HEK293 (cell line): ENCODE measurements at regions not wholly inside any gene's neighbourhood (a gene's known extent, or its start where the extent isn't known, plus 50 kb on each side); places are given as distances from the start of the nearest gene placed in this dataset.

ENCODE experiments used
- ZNF138 ChIP-seq: fragments of 450-650 bp; formaldehyde crosslinking; IDR thresholded peaks from 2 replicates; pipeline ENCODE4 v1.5.1; 2016; ENCODE audit warnings: missing biosample characterization, missing genetic modification characterization, borderline replicate concordance
- ZNF140 ChIP-seq: fragments of 450-650 bp; formaldehyde crosslinking; IDR thresholded peaks from 2 replicates; pipeline ENCODE4 v1.5.1; 2016; ENCODE audit warnings: missing biosample characterization, missing genetic modification characterization
- ZNF146 ChIP-seq: fragments of 450-650 bp; formaldehyde crosslinking; IDR thresholded peaks from 2 replicates; pipeline ENCODE4 v1.5.1; 2016; ENCODE audit warnings: missing biosample characterization, missing genetic modification characterization
- ZNF530 ChIP-seq: fragments of 450-650 bp; formaldehyde crosslinking; IDR thresholded peaks from 2 replicates; pipeline ENCODE4 v1.5.1; 2016; ENCODE audit warnings: low read depth, missing biosample characterization, missing genetic modification characterization
- TF ChIP-seq, protein P1 (sequence below): fragments of 450-650 bp; formaldehyde crosslinking; IDR thresholded peaks from 2 replicates; pipeline ENCODE4 v1.5.1; 2016; ENCODE audit warnings: missing biosample characterization, missing genetic modification characterization
- TF ChIP-seq, protein P2 (sequence below): fragments of 450-650 bp; formaldehyde crosslinking; IDR thresholded peaks from 2 replicates; pipeline ENCODE4 v1.5.1; 2016; ENCODE audit warnings: missing biosample characterization, missing genetic modification characterization
- TF ChIP-seq, protein P3 (sequence below): fragments of 450-650 bp; formaldehyde crosslinking; IDR thresholded peaks from 2 replicates; pipeline ENCODE4 v1.5.1; 2016; ENCODE audit warnings: missing biosample characterization, missing genetic modification characterization

DNA sequence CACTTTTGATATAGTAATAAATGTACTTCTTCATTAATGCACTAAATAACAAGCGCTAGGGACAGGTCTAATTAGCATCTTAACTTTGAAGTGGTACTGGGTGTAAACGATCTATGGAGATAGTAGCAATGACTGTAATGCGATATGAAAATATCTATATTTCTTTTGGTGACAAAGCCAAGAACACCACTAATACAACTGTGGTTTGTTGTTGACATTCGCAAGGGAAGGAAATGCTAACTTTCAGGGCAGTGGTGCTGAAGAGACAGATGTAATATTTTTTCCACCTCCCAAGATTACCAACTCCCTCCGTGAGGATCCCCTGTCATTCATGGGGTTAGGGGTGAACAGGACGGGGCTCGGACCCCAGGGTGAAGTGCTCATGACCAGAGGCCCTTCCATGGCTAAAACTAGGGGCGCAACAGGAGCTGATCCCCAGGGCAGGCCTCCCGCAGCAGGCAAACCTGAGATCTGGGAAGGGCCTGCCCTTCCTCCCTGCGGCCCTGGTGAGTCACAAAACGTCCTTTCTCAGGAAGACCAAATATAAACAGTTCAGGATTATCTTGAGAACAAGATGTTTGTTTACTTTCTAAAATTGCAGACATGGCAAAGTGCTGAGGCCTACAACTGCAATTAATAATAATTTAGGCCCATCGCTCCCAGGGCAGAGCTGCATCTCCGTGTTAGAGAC lies 65.0 kb upstream of the TOX2 start:
- no peak for TF ChIP-seq ZNF138 (tag by site-specific recombination)
- TF ChIP-seq, protein P1, sequence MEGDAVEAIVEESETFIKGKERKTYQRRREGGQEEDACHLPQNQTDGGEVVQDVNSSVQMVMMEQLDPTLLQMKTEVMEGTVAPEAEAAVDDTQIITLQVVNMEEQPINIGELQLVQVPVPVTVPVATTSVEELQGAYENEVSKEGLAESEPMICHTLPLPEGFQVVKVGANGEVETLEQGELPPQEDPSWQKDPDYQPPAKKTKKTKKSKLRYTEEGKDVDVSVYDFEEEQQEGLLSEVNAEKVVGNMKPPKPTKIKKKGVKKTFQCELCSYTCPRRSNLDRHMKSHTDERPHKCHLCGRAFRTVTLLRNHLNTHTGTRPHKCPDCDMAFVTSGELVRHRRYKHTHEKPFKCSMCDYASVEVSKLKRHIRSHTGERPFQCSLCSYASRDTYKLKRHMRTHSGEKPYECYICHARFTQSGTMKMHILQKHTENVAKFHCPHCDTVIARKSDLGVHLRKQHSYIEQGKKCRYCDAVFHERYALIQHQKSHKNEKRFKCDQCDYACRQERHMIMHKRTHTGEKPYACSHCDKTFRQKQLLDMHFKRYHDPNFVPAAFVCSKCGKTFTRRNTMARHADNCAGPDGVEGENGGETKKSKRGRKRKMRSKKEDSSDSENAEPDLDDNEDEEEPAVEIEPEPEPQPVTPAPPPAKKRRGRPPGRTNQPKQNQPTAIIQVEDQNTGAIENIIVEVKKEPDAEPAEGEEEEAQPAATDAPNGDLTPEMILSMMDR (tag by site-specific recombination): no peak
- TF ChIP-seq, protein P2, sequence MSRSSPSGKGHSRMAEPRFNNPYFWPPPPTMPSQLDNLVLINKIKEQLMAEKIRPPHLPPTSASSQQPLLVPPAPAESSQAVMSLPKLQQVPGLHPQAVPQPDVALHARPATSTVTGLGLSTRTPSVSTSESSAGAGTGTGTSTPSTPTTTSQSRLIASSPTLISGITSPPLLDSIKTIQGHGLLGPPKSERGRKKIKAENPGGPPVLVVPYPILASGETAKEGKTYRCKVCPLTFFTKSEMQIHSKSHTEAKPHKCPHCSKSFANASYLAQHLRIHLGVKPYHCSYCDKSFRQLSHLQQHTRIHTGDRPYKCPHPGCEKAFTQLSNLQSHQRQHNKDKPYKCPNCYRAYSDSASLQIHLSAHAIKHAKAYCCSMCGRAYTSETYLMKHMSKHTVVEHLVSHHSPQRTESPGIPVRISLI (tag by site-specific recombination): no peak
- TF ChIP-seq ZNF140 (tag by site-specific recombination): no peak
- TF ChIP-seq, protein P3, sequence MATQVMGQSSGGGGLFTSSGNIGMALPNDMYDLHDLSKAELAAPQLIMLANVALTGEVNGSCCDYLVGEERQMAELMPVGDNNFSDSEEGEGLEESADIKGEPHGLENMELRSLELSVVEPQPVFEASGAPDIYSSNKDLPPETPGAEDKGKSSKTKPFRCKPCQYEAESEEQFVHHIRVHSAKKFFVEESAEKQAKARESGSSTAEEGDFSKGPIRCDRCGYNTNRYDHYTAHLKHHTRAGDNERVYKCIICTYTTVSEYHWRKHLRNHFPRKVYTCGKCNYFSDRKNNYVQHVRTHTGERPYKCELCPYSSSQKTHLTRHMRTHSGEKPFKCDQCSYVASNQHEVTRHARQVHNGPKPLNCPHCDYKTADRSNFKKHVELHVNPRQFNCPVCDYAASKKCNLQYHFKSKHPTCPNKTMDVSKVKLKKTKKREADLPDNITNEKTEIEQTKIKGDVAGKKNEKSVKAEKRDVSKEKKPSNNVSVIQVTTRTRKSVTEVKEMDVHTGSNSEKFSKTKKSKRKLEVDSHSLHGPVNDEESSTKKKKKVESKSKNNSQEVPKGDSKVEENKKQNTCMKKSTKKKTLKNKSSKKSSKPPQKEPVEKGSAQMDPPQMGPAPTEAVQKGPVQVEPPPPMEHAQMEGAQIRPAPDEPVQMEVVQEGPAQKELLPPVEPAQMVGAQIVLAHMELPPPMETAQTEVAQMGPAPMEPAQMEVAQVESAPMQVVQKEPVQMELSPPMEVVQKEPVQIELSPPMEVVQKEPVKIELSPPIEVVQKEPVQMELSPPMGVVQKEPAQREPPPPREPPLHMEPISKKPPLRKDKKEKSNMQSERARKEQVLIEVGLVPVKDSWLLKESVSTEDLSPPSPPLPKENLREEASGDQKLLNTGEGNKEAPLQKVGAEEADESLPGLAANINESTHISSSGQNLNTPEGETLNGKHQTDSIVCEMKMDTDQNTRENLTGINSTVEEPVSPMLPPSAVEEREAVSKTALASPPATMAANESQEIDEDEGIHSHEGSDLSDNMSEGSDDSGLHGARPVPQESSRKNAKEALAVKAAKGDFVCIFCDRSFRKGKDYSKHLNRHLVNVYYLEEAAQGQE: no peak; the same call in 1 of the 2 replicates
- TF ChIP-seq ZNF146 (tag by site-specific recombination): no peak
- no peak for TF ChIP-seq ZNF530 (tag by site-specific recombination)
